ENCODE measurements at regions not wholly inside any gene's neighbourhood (a gene's known extent, or its start where the extent isn't known, plus 50 kb on each side); places are given as distances from the start of the nearest gene placed in this dataset.

- TF ChIP-seq SP1 (IDR thresholded peaks at IDR 0.05) (no peak), ZNF384 (IDR thresholded peaks at IDR 0.05) (no peak), NFRKB (IDR thresholded peaks at IDR 0.05) (no peak), TARDBP (IDR thresholded peaks at IDR 0.05) (no peak), FOXM1 (IDR thresholded peaks at IDR 0.05; ENCODE audit: borderline replicate concordance) (no peak), FOXK2 (IDR thresholded peaks at IDR 0.05) (no peak)
Observed at GRCh38 chr2:215803150-215803549, 210.2 kb downstream of the MREG start.

Measured in HEK293T (cell line).